ENCODE measurements at regions not wholly inside any gene's neighbourhood (a gene's known extent, or its start where the extent isn't known, plus 50 kb on each side); places are given as distances from the start of the nearest gene placed in this dataset.

GRCh38 chr18:29351171-29351570, 1174.2 kb upstream of the CDH2 start:
- no peaks in the 10 kb centered on the region for H3K4me1 ChIP-seq
- H3K27ac ChIP-seq = no peak overlapping the region
- no peaks in the 10 kb centered on the region for H3K9me3 ChIP-seq
- H3K36me3 ChIP-seq = no peaks in the 10 kb centered on the region
- 100% methylated on average over 1 of the region's 1 CpG for WGBS, 2 donors (ENCODE audit: low coverage in 1 of 2)
- H3K27me3 ChIP-seq = no peaks in the 10 kb centered on the region
- ATAC-seq = no peak
- no peak overlapping the region for H3K4me3 ChIP-seq
- TF ChIP-seq POLR2AphosphoS5 (IDR thresholded peaks at IDR 0.05) (no peak), CTCF (IDR thresholded peaks at IDR 0.05) (no peak), EP300 (IDR thresholded peaks at IDR 0.05) (no peak), POLR2A (IDR thresholded peaks at IDR 0.05) (no peak)

- H3K4me1 ChIP-seq = no peaks in the 10 kb centered on the region
- no peak for ATAC-seq
- WGBS, 2 donors (ENCODE audit: low coverage in 1 of 2) = 74 to 75% methylated on average over 2 of the region's 2 CpGs
Observed at GRCh38 chr18:29328932-29329331, 1152.0 kb upstream of the CDH2 start.

GRCh38 chr18:29326214-29326613, 1149.3 kb upstream of the CDH2 start:
- Histone ChIP-seq H3K9me3 (peaks cover 0 to 14% (median 0%) of the 10 kb centered on the region in 3 donors), H3K36me3 (no peaks in the 10 kb centered on the region), H3K4me1 (no peaks in the 10 kb centered on the region), H3K27ac (no peak overlapping the region), H3K27me3 (no peaks in the 10 kb centered on the region), H3K4me3 (no peak overlapping the region)
- TF ChIP-seq POLR2AphosphoS5 (IDR thresholded peaks at IDR 0.05) = no peak
- no peak for TF ChIP-seq CTCF (IDR thresholded peaks at IDR 0.05)
- no peak for TF ChIP-seq EP300 (IDR thresholded peaks at IDR 0.05)
- no peak for TF ChIP-seq POLR2A (IDR thresholded peaks at IDR 0.05)
- ATAC-seq = no peak
- 23 to 37% methylated on average over 2 of the region's 2 CpGs for WGBS, 2 donors (ENCODE audit: low coverage in 1 of 2)

More at GRCh38 chr18:29328932-29329331, 1152.0 kb upstream of the CDH2 start:
- no peaks in the 10 kb centered on the region for H3K36me3 ChIP-seq
- H3K9me3 ChIP-seq = peaks cover 0 to 14% (median 0%) of the 10 kb centered on the region in 3 donors
- no peaks in the 10 kb centered on the region for H3K27me3 ChIP-seq
- no peak overlapping the region for H3K27ac ChIP-seq
- no peak overlapping the region for H3K4me3 ChIP-seq
- no peak for TF ChIP-seq POLR2AphosphoS5 (IDR thresholded peaks at IDR 0.05)
- no peak for TF ChIP-seq EP300 (IDR thresholded peaks at IDR 0.05)
- no peak for TF ChIP-seq CTCF (IDR thresholded peaks at IDR 0.05)
- TF ChIP-seq POLR2A (IDR thresholded peaks at IDR 0.05) = no peak

GRCh38 chr18:29321561-29321960, 1144.6 kb upstream of the CDH2 start:
- Histone ChIP-seq H3K4me3 (no peak overlapping the region), H3K36me3 (no peaks in the 10 kb centered on the region), H3K9me3 (no peaks in the 10 kb centered on the region), H3K4me1 (no peaks in the 10 kb centered on the region), H3K27ac (no peak overlapping the region), H3K27me3 (no peaks in the 10 kb centered on the region)
- TF ChIP-seq POLR2A (IDR thresholded peaks at IDR 0.05) (no peak), EP300 (IDR thresholded peaks at IDR 0.05) (no peak), CTCF (IDR thresholded peaks at IDR 0.05) (no peak), POLR2AphosphoS5 (IDR thresholded peaks at IDR 0.05) (no peak)
- WGBS, 2 donors (ENCODE audit: low coverage in 1 of 2) = 89 to 92% methylated on average over 1 of the region's 1 CpG
- no peak for ATAC-seq

- H3K4me3 ChIP-seq = no peak overlapping the region
- no peaks in the 10 kb centered on the region for H3K36me3 ChIP-seq
- no peaks in the 10 kb centered on the region for H3K27me3 ChIP-seq
- no peak for TF ChIP-seq POLR2A (IDR thresholded peaks at IDR 0.05)
- no peak for TF ChIP-seq POLR2AphosphoS5 (IDR thresholded peaks at IDR 0.05)
- TF ChIP-seq EP300 (IDR thresholded peaks at IDR 0.05) = no peak
- TF ChIP-seq CTCF (IDR thresholded peaks at IDR 0.05) = no peak
- no peaks in the 10 kb centered on the region for H3K9me3 ChIP-seq
- no peak overlapping the region for H3K27ac ChIP-seq
- no peak for ATAC-seq
- no peaks in the 10 kb centered on the region for H3K4me1 ChIP-seq
- WGBS, 2 donors (ENCODE audit: low coverage in 1 of 2) = 100% methylated on average over 1 of the region's 1 CpG; no CpG with 5 or more reads in 1 of the 2 donors
Observed at GRCh38 chr18:29313312-29313711, 1136.4 kb upstream of the CDH2 start.
